ENCODE measurements at regions not wholly inside any gene's neighbourhood (a gene's known extent, or its start where the extent isn't known, plus 50 kb on each side); places are given as distances from the start of the nearest gene placed in this dataset.

- TF ChIP-seq CTCF (IDR thresholded peaks at IDR 0.05; ENCODE audit: low read depth, low read length, missing input control) (no peak), MAX (IDR thresholded peaks at IDR 0.05) (no peak), REST (IDR thresholded peaks at IDR 0.05) (no peak), FOXA1 (IDR thresholded peaks at IDR 0.05) (no peak), GABPA (IDR thresholded peaks at IDR 0.05 in 1 of 2, conservative IDR thresholded peaks at IDR 0.05 in 1 of 2) (no peak), HNF4A (conservative IDR thresholded peaks at IDR 0.05) (no peak), TAF1 (conservative IDR thresholded peaks at IDR 0.05) (no peak), JUND (IDR thresholded peaks at IDR 0.05) (no peak), RAD21 (IDR thresholded peaks at IDR 0.05) (no peak), EGR1 (IDR thresholded peaks at IDR 0.05; ENCODE audit: low read depth in 2 of 2) (no peak), HNF4G (IDR thresholded peaks at IDR 0.05) (no peak), SP1 (IDR thresholded peaks at IDR 0.05) (no peak), NR2F2 (IDR thresholded peaks at IDR 0.05) (no peak)
These were observed 130.2 kb downstream of the MAT2B start for GRCh38 chr5:163635631-163636030.

All from liver (tissue), 3 donors.